C4-2B (cell line): ENCODE measurements at regions not wholly inside any gene's neighbourhood (a gene's known extent, or its start where the extent isn't known, plus 50 kb on each side); places are given as distances from the start of the nearest gene placed in this dataset.

Experiments used
- ZFX ChIP-seq: fragments of 450-650 bp; IDR thresholded peaks from 2 replicates; pipeline ENCODE4 v1.6.1; 2017
- TF ChIP-seq, protein P1 (sequence below): fragments of 450-650 bp; conservative IDR thresholded peaks from 2 replicates; pipeline ENCODE4 v1.5.1; 2017; ENCODE audit warnings: mild to moderate bottlenecking

- TF ChIP-seq, protein P1, sequence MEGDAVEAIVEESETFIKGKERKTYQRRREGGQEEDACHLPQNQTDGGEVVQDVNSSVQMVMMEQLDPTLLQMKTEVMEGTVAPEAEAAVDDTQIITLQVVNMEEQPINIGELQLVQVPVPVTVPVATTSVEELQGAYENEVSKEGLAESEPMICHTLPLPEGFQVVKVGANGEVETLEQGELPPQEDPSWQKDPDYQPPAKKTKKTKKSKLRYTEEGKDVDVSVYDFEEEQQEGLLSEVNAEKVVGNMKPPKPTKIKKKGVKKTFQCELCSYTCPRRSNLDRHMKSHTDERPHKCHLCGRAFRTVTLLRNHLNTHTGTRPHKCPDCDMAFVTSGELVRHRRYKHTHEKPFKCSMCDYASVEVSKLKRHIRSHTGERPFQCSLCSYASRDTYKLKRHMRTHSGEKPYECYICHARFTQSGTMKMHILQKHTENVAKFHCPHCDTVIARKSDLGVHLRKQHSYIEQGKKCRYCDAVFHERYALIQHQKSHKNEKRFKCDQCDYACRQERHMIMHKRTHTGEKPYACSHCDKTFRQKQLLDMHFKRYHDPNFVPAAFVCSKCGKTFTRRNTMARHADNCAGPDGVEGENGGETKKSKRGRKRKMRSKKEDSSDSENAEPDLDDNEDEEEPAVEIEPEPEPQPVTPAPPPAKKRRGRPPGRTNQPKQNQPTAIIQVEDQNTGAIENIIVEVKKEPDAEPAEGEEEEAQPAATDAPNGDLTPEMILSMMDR = no peak
- TF ChIP-seq ZFX = no peak
Observed at GRCh38 chr7:81478664-81479063, 291.2 kb downstream of the HGF start.
